Neural progenitor cell (in vitro differentiated cells): ENCODE measurements at regions not wholly inside any gene's neighbourhood (a gene's known extent, or its start where the extent isn't known, plus 50 kb on each side); places are given as distances from the start of the nearest gene placed in this dataset.
A peak's percentile ranks its signal among the peaks of the same experiment; 100 is the strongest.

Experiments
- DNase-seq: peaks from one replicate; pipeline ENCODE4 v3.0.0-alpha.2; 2016; ENCODE audit warnings: low spot score
- H2AFZ ChIP-seq: fragments of 200-600 bp; sonication (generic); replicated peaks from 2 replicates; pipeline ENCODE4 v1.6.1; 2016; ENCODE audit warnings: antibody characterized with exemption
- H3F3A ChIP-seq: fragments of 200-600 bp; sonication (generic); 2 replicates; pipeline ENCODE4 v1.6.1; 2016; ENCODE audit warnings: antibody characterized with exemption, low read depth
- H3K27ac ChIP-seq: fragments of 200-600 bp; sonication (generic); 2 replicates; pipeline ENCODE4 v1.5.1; 2016; ENCODE audit warnings: mild to moderate bottlenecking
- H3K27me3 ChIP-seq: fragments of 200-600 bp; sonication (generic); 2 replicates; pipeline ENCODE4 v1.6.1; 2016; ENCODE audit warnings: mild to moderate bottlenecking, moderate library complexity
- H3K36me3 ChIP-seq: fragments of 200-600 bp; sonication (generic); 2 replicates; pipeline ENCODE4 v1.5.1; 2016
- H3K4me1 ChIP-seq: fragments of 200-600 bp; sonication (generic); 2 replicates; pipeline ENCODE4 v1.6.1; 2016; ENCODE audit warnings: mixed run types
- H3K4me2 ChIP-seq: fragments of 200-600 bp; sonication (generic); 2 replicates; pipeline ENCODE4 v1.6.1; 2016
- H3K4me3 ChIP-seq: fragments of 200-600 bp; sonication (generic); 2 replicates; pipeline ENCODE4 v1.5.1; 2016
- H3K79me2 ChIP-seq: fragments of 200-600 bp; sonication (generic); 2 replicates; pipeline ENCODE4 v1.6.1; 2016; ENCODE audit warnings: low read depth
- H3K9ac ChIP-seq: fragments of 200-600 bp; sonication (generic); 2 replicates; pipeline ENCODE4 v1.6.1; 2016
- H3K9me3 ChIP-seq: fragments of 200-600 bp; sonication (generic); 2 replicates; pipeline ENCODE4 v1.5.1; 2016; ENCODE audit warnings: low read depth
- H4K20me1 ChIP-seq: fragments of 200-600 bp; sonication (generic); 2 replicates; pipeline ENCODE4 v1.6.1; 2016; ENCODE audit warnings: low read depth
- H3K27ac Mint-ChIP-seq: 3 replicates; pipeline ENCODE4 v1.8.0; 2021; ENCODE audit warnings: mixed read lengths
- H3K27me3 Mint-ChIP-seq: 2 replicates; pipeline ENCODE4 v1.8.0; 2022; ENCODE audit warnings: low read depth, mild to moderate bottlenecking, inconsistent platforms, moderate library complexity, mixed read lengths; ENCODE audit not compliant: insufficient read depth
- H3K36me3 Mint-ChIP-seq: 3 replicates; pipeline ENCODE4 v1.8.0; 2021; ENCODE audit warnings: mixed read lengths
- H3K4me1 Mint-ChIP-seq: 3 replicates; pipeline ENCODE4 v1.8.0; 2021; ENCODE audit warnings: mixed read lengths
- H3K4me3 Mint-ChIP-seq: 3 replicates; pipeline ENCODE4 v1.8.0; 2021; ENCODE audit warnings: mild to moderate bottlenecking, moderate library complexity, mixed read lengths
- H3K9me3 Mint-ChIP-seq: 3 replicates; pipeline ENCODE4 v1.8.0; 2020; ENCODE audit warnings: mixed read lengths
- EZH2 ChIP-seq: fragments of 200-600 bp; sonication (generic); IDR thresholded peaks from 2 replicates; pipeline ENCODE4 v1.6.1; 2017; ENCODE audit warnings: antibody characterized with exemption, mild to moderate bottlenecking, moderate library complexity
- EZH2phosphoT487 ChIP-seq: fragments of 200-600 bp; sonication (generic); IDR thresholded peaks from 2 replicates; pipeline ENCODE4 v1.6.1; 2017; ENCODE audit warnings: antibody characterized with exemption
- TF ChIP-seq, protein P1 (sequence below): fragments of 200-600 bp; sonication (generic); IDR thresholded peaks from 2 replicates; pipeline ENCODE4 v1.5.1; 2017; ENCODE audit warnings: antibody characterized with exemption, mild to moderate bottlenecking

DNA sequence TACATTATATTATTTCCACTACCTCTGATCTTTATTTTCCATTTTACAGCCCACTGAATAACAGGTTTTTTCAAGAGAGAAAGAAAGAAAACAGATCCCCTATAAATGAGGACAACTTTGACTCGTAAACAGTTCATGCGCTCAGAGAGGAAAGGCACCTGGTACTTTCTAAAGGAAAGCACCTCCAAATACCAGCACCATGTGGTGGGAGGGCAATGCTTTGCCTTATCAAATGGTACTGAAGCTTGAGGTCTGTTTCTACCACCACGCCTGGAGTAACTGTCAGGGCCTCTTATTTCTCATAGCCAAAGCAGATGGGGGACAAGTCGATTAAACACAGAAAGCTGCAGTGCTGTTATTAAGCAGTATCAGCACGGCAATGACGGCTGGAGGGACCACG, 510.3 kb upstream of the ZFHX3 start:
- Mint-ChIP-seq H3K4me3 (no peak overlapping the region), H3K36me3 (peaks cover 2% of the 10 kb centered on the region)
- TF ChIP-seq EZH2phosphoT487 (no peak), EZH2 (no peak)
- TF ChIP-seq, protein P1, sequence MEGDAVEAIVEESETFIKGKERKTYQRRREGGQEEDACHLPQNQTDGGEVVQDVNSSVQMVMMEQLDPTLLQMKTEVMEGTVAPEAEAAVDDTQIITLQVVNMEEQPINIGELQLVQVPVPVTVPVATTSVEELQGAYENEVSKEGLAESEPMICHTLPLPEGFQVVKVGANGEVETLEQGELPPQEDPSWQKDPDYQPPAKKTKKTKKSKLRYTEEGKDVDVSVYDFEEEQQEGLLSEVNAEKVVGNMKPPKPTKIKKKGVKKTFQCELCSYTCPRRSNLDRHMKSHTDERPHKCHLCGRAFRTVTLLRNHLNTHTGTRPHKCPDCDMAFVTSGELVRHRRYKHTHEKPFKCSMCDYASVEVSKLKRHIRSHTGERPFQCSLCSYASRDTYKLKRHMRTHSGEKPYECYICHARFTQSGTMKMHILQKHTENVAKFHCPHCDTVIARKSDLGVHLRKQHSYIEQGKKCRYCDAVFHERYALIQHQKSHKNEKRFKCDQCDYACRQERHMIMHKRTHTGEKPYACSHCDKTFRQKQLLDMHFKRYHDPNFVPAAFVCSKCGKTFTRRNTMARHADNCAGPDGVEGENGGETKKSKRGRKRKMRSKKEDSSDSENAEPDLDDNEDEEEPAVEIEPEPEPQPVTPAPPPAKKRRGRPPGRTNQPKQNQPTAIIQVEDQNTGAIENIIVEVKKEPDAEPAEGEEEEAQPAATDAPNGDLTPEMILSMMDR: no peak

DNA sequence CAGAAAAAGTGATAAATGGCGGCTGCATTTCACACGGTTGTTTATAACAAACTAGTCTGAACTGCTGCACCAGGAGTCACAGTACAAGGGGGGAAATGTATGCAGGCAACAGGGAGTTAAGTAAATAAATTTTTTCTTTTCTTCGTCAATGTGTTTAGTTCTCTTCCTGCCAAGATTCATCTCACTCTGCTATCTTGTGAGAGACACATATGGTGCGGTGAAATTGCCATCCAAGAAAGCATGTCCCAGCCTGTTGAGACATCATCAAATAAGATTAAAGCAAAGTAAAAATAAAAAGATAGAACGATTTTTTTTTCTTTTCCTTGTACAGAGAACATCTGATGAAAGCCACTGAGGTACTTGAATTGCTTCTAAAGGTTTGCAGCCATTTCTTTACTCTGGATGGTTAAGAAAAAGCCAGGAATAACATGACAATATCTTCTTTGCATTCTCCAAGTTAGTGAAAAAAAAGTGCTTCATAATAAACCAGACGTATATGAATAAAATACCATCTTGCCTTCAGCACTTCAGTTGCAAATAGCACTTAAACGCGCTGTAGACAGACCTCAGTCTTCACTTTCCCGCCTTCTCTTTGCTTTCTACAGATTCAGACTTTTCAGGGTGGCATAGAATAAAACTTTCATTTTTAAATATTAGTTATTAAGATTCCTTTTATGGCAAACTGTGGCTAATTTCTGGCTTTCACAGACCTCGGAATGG, 506.2 kb upstream of the ZFHX3 start:
- Histone ChIP-seq H3K4me2 (no peak overlapping the region), H3K4me3 (no peak overlapping the region), H2AFZ (no peak overlapping the region), H3K9ac (no peak overlapping the region), H3K36me3 (no peaks in the 10 kb centered on the region), H3F3A (no peaks in the 10 kb centered on the region), H3K27ac (no peak overlapping the region), H3K4me1 (no peaks in the 10 kb centered on the region), H3K9me3 (no peaks in the 10 kb centered on the region), H3K27me3 (no peaks in the 10 kb centered on the region), H4K20me1 (no peaks in the 10 kb centered on the region), H3K79me2 (no peaks in the 10 kb centered on the region)
- no peak for DNase-seq
- Mint-ChIP-seq H3K9me3 (peaks cover 7% of the 10 kb centered on the region), H3K36me3 (peaks cover 2% of the 10 kb centered on the region), H3K27me3 (peaks cover 10% of the 10 kb centered on the region), H3K4me3 (no peak overlapping the region), H3K4me1 (peaks cover 44% of the 10 kb centered on the region), H3K27ac (no peak overlapping the region)
- TF ChIP-seq, protein P1: no peak
- TF ChIP-seq EZH2phosphoT487: no peak
- TF ChIP-seq EZH2: no peak

More for the DNA sequence above, 510.3 kb upstream of the ZFHX3 start:
- no peak overlapping the region for H3K4me2 ChIP-seq
- H3K27ac ChIP-seq: no peak overlapping the region
- no peaks in the 10 kb centered on the region for H3K27me3 ChIP-seq
- H3K79me2 ChIP-seq: no peaks in the 10 kb centered on the region
- H3K9me3 ChIP-seq: no peaks in the 10 kb centered on the region
- H3K9me3 Mint-ChIP-seq: peaks cover 7% of the 10 kb centered on the region
- no peak overlapping the region for H2AFZ ChIP-seq
- no peaks in the 10 kb centered on the region for H3K4me1 ChIP-seq
- H3F3A ChIP-seq: no peaks in the 10 kb centered on the region
- no peak overlapping the region for H3K9ac ChIP-seq
- H3K36me3 ChIP-seq: no peaks in the 10 kb centered on the region
- no peak overlapping the region for H3K4me3 ChIP-seq
- H3K27ac Mint-ChIP-seq: peak overlapping the region; percentile 57
- H4K20me1 ChIP-seq: no peaks in the 10 kb centered on the region
- peaks cover 30% of the 10 kb centered on the region for H3K4me1 Mint-ChIP-seq
- DNase-seq: no peak
- peaks cover 13% of the 10 kb centered on the region for H3K27me3 Mint-ChIP-seq

DNA sequence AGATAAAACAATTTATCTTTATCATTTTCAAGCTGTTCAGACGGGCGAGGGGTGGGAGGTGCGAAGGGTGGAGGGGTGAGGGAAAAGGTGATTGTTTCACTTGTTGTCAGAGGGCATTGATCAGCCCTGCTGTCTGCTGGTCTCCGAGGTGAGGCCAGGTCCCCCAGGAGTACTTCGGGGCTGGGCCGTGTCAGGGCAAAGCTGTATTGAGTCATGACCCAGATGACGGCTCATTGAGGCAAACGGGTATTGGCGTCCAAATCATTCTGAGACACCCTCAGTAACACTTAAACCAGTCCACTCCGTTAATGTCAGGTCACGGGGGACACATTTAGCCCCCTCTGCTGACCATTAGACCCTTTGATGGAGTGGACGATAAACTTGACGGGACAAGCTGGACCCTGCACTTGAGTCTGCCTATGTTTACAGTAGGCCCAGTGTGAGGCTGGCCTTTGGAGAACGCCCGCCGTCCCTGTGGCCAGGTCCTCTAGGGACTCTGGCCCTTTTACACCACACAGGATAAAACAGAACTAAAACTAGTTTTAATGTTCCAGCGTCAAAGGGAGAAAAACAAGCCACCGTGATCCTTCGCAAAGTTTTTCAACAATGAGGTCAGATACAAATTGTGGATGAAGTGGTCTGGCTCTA, 502.2 kb upstream of the ZFHX3 start:
- Mint-ChIP-seq H3K27me3 (peaks cover 2% of the 10 kb centered on the region), H3K27ac (peak overlapping the region; percentile 79), H3K4me1 (peaks cover 62% of the 10 kb centered on the region), H3K36me3 (no peaks in the 10 kb centered on the region), H3K4me3 (no peak overlapping the region), H3K9me3 (peaks cover 3% of the 10 kb centered on the region)
- TF ChIP-seq EZH2 (no peak), EZH2phosphoT487 (no peak)
- TF ChIP-seq, protein P1: no peak
- H3K27me3 ChIP-seq: no peaks in the 10 kb centered on the region
- no peak for DNase-seq
- peaks cover 6% of the 10 kb centered on the region for H3F3A ChIP-seq
- H4K20me1 ChIP-seq: no peaks in the 10 kb centered on the region
- no peak overlapping the region for H3K9ac ChIP-seq
- H3K4me3 ChIP-seq: no peak overlapping the region
- no peak overlapping the region for H2AFZ ChIP-seq
- H3K4me2 ChIP-seq: no peak overlapping the region
- peaks cover 34% of the 10 kb centered on the region for H3K4me1 ChIP-seq
- H3K79me2 ChIP-seq: no peaks in the 10 kb centered on the region
- H3K27ac ChIP-seq: no peak overlapping the region
- no peaks in the 10 kb centered on the region for H3K9me3 ChIP-seq
- H3K36me3 ChIP-seq: no peaks in the 10 kb centered on the region
